Astrocyte (in vitro differentiated cells and primary cell): ENCODE measurements at regions not wholly inside any gene's neighbourhood (a gene's known extent, or its start where the extent isn't known, plus 50 kb on each side); places are given as distances from the start of the nearest gene placed in this dataset.
A peak's percentile ranks its signal among the peaks of the same experiment; 100 is the strongest.

Experiments
- CTCF ChIP-seq: IDR thresholded peaks from 2 replicates; pipeline ENCODE4 v1.5.1; 2011; ENCODE audit warnings: low read depth, mild to moderate bottlenecking, inconsistent platforms, low read length, moderate library complexity; ENCODE audit not compliant: insufficient read depth
- EZH2 ChIP-seq: IDR thresholded peaks from 2 replicates; pipeline ENCODE4 v1.6.1; 2012; ENCODE audit warnings: mild to moderate bottlenecking, low read length, inconsistent platforms; ENCODE audit not compliant: insufficient read depth

- TF ChIP-seq CTCF (peak; percentile 53), EZH2 (no peak)
Observed at GRCh38 chr18:73980289-73980979, 167.2 kb downstream of the FBXO15 start.
